ENCODE measurements at regions not wholly inside any gene's neighbourhood (a gene's known extent, or its start where the extent isn't known, plus 50 kb on each side); places are given as distances from the start of the nearest gene placed in this dataset.

- Histone ChIP-seq H3K27ac (ENCODE audit: control insufficient read depth, insufficient read depth) (no peak overlapping the region), H3K9ac (ENCODE audit: control insufficient read depth, insufficient read depth, low read length) (no peak overlapping the region), H3K4me1 (ENCODE audit: control insufficient read depth, insufficient read depth, low read length) (no peaks in the 10 kb centered on the region), H3K4me2 (ENCODE audit: control insufficient read depth, insufficient read depth) (no peak overlapping the region), H3K27me3 (replicated peaks in 1 of 2; ENCODE audit: control insufficient read depth in 2 of 2, insufficient read depth in 2 of 2, low read length in 1 of 2) (no peaks in the 10 kb centered on the region), H3K36me3 (ENCODE audit: control insufficient read depth in 2 of 2, insufficient read depth in 2 of 2, low read length in 1 of 2) (no peaks in the 10 kb centered on the region), H4K20me1 (ENCODE audit: control insufficient read depth, insufficient read depth) (no peaks in the 10 kb centered on the region), H3K4me3 (no peak overlapping the region), H3K79me2 (ENCODE audit: control insufficient read depth, insufficient read depth, low read length) (no peaks in the 10 kb centered on the region), H3K9me3 (replicated peaks; ENCODE audit: control insufficient read depth, insufficient read depth, low read length) (no peaks in the 10 kb centered on the region), H2AFZ (ENCODE audit: control insufficient read depth, low read depth, low read length) (no peak overlapping the region)
- 77% methylated on average over 8 of the region's 8 CpGs for WGBS (ENCODE audit: insufficient coverage, insufficient replicate concordance, low lambda C conversion rate, missing lambda C conversion rate)
- ATAC-seq (no peak), FAIRE-seq (no peak), DNase-seq (ENCODE audit: low read depth, low spot score) (no peak)
- SMC1A ChIA-PET (ENCODE audit: uncharacterized antibody, unreplicated experiment) = no interaction called here
- BruUV-seq (replicated peaks) = no TSS peak
- in situ Hi-C loops (cut with MboI) = no loop called here
- intact Hi-C loops (cut with micrococcal nuclease; ENCODE audit: unreplicated experiment) = no loop called here
- no peak for TF ChIP-seq IRF4 (IDR thresholded peaks at IDR 0.05; ENCODE audit: low read depth, low read length)
- TF ChIP-seq SREBF2 (IDR thresholded peaks at IDR 0.05; ENCODE audit: low read length) = no peak
- TF ChIP-seq, protein P1, sequence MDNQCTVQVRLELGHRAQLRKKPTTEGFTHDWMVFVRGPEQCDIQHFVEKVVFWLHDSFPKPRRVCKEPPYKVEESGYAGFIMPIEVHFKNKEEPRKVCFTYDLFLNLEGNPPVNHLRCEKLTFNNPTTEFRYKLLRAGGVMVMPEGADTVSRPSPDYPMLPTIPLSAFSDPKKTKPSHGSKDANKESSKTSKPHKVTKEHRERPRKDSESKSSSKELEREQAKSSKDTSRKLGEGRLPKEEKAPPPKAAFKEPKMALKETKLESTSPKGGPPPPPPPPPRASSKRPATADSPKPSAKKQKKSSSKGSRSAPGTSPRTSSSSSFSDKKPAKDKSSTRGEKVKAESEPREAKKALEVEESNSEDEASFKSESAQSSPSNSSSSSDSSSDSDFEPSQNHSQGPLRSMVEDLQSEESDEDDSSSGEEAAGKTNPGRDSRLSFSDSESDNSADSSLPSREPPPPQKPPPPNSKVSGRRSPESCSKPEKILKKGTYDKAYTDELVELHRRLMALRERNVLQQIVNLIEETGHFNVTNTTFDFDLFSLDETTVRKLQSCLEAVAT (IDR thresholded peaks at IDR 0.05) = no peak
- no peak for TF ChIP-seq ZNF207 (IDR thresholded peaks at IDR 0.05; ENCODE audit: borderline replicate concordance)
- TF ChIP-seq EP300 (IDR thresholded peaks at IDR 0.05; ENCODE audit: borderline replicate concordance in 1 of 2, control insufficient read depth in 1 of 2, low read depth in 2 of 2, low read length in 2 of 2) = no peak
- TF ChIP-seq CREB1 (IDR thresholded peaks at IDR 0.05; ENCODE audit: low read depth) = no peak
- no peak for TF ChIP-seq RUNX3 (IDR thresholded peaks at IDR 0.05; ENCODE audit: low read length)
- no peak for TF ChIP-seq NR2C1 (IDR thresholded peaks at IDR 0.05)
- no peak for TF ChIP-seq CBX3 (IDR thresholded peaks at IDR 0.05; ENCODE audit: borderline replicate concordance, low read depth)
- no peak for TF ChIP-seq NR2C2 (IDR thresholded peaks at IDR 0.05; ENCODE audit: borderline replicate concordance, control insufficient read depth, insufficient read length, low read depth)
- no peak for TF ChIP-seq CBX5 (IDR thresholded peaks at IDR 0.05; ENCODE audit: low read depth)
- TF ChIP-seq PAX5 (IDR thresholded peaks at IDR 0.05; ENCODE audit: borderline replicate concordance, low read depth, low read length) = no peak
- no peak for TF ChIP-seq E2F4 (IDR thresholded peaks at IDR 0.05; ENCODE audit: low read depth, low read length)
- CTCF ChIA-PET = no interaction called here
- POLR2A ChIA-PET = interaction anchor here (1.1 kb wide), 1 partner anchor 11 kb away, joined by 3 read pairs; no protein-coding TSS in a partner anchor
- RAD21 ChIA-PET (ENCODE audit: unreplicated experiment) = no interaction called here
Observed at GRCh38 chr5:125044491-125045282, 298.2 kb upstream of the ZNF608 start.

Data from GM12878 (cell line).